ENCODE measurements at regions not wholly inside any gene's neighbourhood (a gene's known extent, or its start where the extent isn't known, plus 50 kb on each side); places are given as distances from the start of the nearest gene placed in this dataset.

DNA sequence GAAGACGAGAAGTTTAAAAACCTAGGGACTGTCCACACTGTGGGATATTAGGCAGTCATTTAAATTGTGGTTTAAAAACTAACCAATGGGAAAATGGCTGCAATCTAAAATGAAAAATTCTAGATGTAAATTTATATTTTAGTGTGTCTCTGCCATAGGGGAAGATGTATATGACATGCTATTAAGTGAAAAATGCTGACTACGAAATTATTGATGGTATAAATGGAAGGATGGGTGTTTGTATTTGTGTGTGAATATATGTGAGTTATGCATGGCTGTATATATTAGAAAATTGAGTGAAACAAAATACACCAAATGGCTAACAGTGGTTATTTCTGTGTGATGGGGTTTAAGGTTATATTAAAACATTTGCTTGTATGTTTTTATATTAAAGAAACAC lies 260.7 kb downstream of the AJAP1 start:
- DNase-seq (ENCODE audit: low read depth in 2 of 2), result no peak

- DNase-seq (ENCODE audit: low read depth in 2 of 2), result no peak
Observed at GRCh38 chr1:4908486-4908885, 254.1 kb downstream of the AJAP1 start.

DNA sequence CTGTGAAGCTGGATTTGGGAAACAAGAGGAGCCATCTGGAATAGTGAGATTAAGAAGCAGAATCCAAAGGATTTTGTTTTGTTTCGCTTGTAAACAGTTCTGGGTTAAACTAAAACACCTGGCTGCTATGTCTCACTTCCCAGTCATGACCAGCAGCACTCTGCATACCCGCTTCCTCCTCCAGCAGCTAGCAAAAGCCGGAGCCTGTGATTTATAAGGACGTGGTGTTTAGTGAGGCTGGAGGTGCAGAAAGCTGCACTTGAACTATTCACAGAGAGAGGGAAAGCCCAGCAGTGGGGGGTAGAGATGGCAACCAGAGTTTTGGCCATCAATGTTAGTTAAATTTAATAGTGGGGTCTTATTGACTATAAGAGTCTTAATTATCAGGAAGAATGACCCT lies 240.2 kb downstream of the AJAP1 start:
- DNase-seq (ENCODE audit: low read depth in 2 of 2), result no peak

DNA sequence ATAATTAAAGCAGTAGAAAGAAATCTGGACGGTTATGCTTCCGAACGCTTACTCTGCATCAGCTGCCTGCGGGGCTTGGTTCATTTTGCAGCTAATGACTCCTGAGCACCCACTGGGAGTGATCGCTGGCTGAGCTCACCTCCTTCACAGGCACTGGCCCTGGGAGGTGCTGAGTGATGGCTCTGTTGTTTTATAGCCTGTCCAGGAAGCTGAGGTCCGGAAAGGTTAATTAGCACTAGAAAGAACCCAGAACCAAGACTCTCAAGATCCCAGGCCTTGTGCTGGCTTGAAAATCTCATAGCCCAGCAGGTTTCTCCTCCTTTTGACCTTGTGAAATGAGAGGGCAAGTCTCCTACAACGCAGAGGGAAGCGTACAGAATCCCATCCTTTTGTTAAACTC lies 226.2 kb downstream of the AJAP1 start:
- no peak for DNase-seq (ENCODE audit: low read depth in 2 of 2)

GRCh38 chr1:4877426-4877825 lies 223.0 kb downstream of the AJAP1 start:
- no peak for DNase-seq (ENCODE audit: low read depth in 2 of 2)

GRCh38 chr1:4871373-4871772 lies 217.0 kb downstream of the AJAP1 start:
- no peak for DNase-seq (ENCODE audit: low read depth in 2 of 2)

GRCh38 chr1:4868521-4868920 lies 214.1 kb downstream of the AJAP1 start:
- no peak for DNase-seq (ENCODE audit: low read depth in 2 of 2)

- DNase-seq (ENCODE audit: low read depth in 2 of 2), result no peak
Observed at GRCh38 chr1:4856396-4856795, 202.0 kb downstream of the AJAP1 start.

- no peak for DNase-seq (ENCODE audit: low read depth in 2 of 2)
Observed at GRCh38 chr1:4854367-4854766, 200.0 kb downstream of the AJAP1 start.

GRCh38 chr1:4853904-4854303 lies 199.5 kb downstream of the AJAP1 start:
- DNase-seq (ENCODE audit: low read depth in 2 of 2), result no peak

GRCh38 chr1:4851385-4852065 lies 197.1 kb downstream of the AJAP1 start:
- no peak for DNase-seq (ENCODE audit: low read depth in 2 of 2)

DNA sequence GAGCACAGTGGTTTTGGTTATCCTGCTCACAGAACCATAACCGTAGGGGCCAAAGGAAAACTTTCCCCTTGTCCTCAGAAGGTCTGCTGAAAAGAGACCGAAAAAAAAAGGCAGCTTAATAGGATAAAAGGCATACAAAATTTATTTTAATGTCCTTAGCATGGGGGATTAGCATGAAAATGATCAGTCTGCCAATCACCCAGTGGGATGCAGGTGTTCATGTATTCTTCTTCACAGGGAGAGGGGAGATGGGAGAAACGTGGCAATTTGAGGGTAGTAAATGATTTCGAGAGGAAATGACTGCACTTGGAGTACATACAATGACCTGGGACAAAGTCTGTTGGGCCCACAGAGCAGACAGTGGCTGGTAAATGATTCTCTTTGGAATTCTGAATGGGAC lies 194.0 kb downstream of the AJAP1 start:
- DNase-seq (ENCODE audit: low read depth in 2 of 2), result no peak

DNA sequence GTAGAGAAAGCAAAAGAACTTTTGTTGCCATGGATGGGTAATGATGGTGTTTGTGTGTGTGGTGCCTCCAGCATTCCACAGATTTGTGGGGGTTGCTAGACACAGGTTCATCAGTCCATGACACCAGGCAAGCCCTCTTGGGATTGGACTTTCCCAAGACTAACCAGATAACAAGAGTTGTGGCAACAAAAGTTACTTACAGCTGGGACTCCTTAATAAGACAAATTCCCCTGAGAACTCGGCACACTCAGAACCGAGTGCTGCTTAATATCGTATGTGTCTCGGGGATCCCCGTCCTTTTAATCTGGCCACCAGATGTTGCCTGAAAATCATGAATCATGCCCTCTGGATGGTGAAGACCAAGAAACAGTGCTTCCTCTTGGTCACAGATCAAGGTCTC lies 193.3 kb downstream of the AJAP1 start:
- no peak for DNase-seq (ENCODE audit: low read depth in 2 of 2)

Measured in stimulated activated CD4-positive, alpha-beta T cell treated with anti-CD3 and anti-CD28 coated beads, Interleukin-12 subunit alpha, Interleukin-12 subunit beta, amount 100 ng/mL, for 24 hours (primary cell).